Activated CD4-positive, alpha-beta T cell treated with anti-CD3 and anti-CD28 coated beads for 36 hours (primary cell): ENCODE measurements at regions not wholly inside any gene's neighbourhood (a gene's known extent, or its start where the extent isn't known, plus 50 kb on each side); places are given as distances from the start of the nearest gene placed in this dataset.
"Not testable (repeated sequence)": the region's sequence is repeated elsewhere in the genome, so short reads cannot be mapped to it uniquely, and the experiment has no call there.

ENCODE experiments used
- ATAC-seq: fragments of 200-7000 bp; cut with Tn5 transposase; one replicate; pipeline ENCODE4 v1.10.0; 2021; ENCODE audit warnings: mild to moderate bottlenecking, moderate library complexity
- CTCF ChIA-PET: fragments of 350-600 bp; sonication (Branson Sonifier 250); formaldehyde crosslinking; loops from one replicate; lab custom pipeline; 2021; ENCODE audit warnings: antibody characterized with exemption; lab: Charles Lee
- POLR2A ChIA-PET: fragments of 350-600 bp; sonication (Branson Sonifier 250); formaldehyde crosslinking; loops from one replicate; lab custom pipeline; 2021; ENCODE audit warnings: antibody characterized with exemption, inconsistent platforms; lab: Charles Lee
- DNase-seq: peaks from one replicate; pipeline ENCODE4 v3.0.0-alpha.2; 2020
- H3K27ac Mint-ChIP-seq: one replicate; pipeline ENCODE4 v1.8.0; 2021; ENCODE audit warnings: mixed read lengths
- H3K27me3 Mint-ChIP-seq: one replicate; pipeline ENCODE4 v1.8.0; 2021; ENCODE audit warnings: mixed read lengths
- H3K36me3 Mint-ChIP-seq: one replicate; pipeline ENCODE4 v1.8.0; 2021; ENCODE audit warnings: low read depth, mixed read lengths
- H3K4me1 Mint-ChIP-seq: one replicate; pipeline ENCODE4 v1.8.0; 2021; ENCODE audit warnings: mixed read lengths
- H3K4me3 Mint-ChIP-seq: one replicate; pipeline ENCODE4 v1.8.0; 2021; ENCODE audit warnings: mild to moderate bottlenecking, moderate library complexity, mixed read lengths
- H3K9me3 Mint-ChIP-seq: one replicate; pipeline ENCODE4 v1.8.0; 2021; ENCODE audit warnings: low read depth, mixed read lengths
- intact Hi-C, 2 experiments: fragments of 100-400 bp; cut with DNase I in 1 of 2; cut with micrococcal nuclease in 1 of 2; formaldehyde crosslinking; loops; one replicate each; pipeline versions ENCODE4 v1.14.2 to v1.15.1; 2022 to 2024; cut with DNase I, micrococcal nuclease

- Mint-ChIP-seq H3K27ac (no peak overlapping the region), H3K27me3 (no peaks in the 10 kb centered on the region), H3K4me1 (no peaks in the 10 kb centered on the region), H3K4me3 (no peak overlapping the region), H3K36me3 (no peaks in the 10 kb centered on the region), H3K9me3 (no peaks in the 10 kb centered on the region)
- no peak for DNase-seq
- ATAC-seq: no peak
- intact Hi-C loops: no loop called here
- ChIA-PET POLR2A (no interaction called here), CTCF (no interaction called here)
Measured at GRCh38 chr20:23299673-23300050, 50.9 kb upstream of the NXT1 start.

GRCh38 chr20:23298926-23299672, 51.5 kb upstream of the NXT1 start:
- intact Hi-C loops: no loop called here
- DNase-seq: no peak
- H3K4me1 Mint-ChIP-seq: no peaks in the 10 kb centered on the region
- H3K4me3 Mint-ChIP-seq: no peak overlapping the region
- H3K27me3 Mint-ChIP-seq: no peaks in the 10 kb centered on the region
- ATAC-seq: no peak
- H3K36me3 Mint-ChIP-seq: no peaks in the 10 kb centered on the region
- H3K9me3 Mint-ChIP-seq: no peaks in the 10 kb centered on the region
- ChIA-PET CTCF (no interaction called here), POLR2A (no interaction called here)
- H3K27ac Mint-ChIP-seq: no peak overlapping the region

- H3K27me3 Mint-ChIP-seq: no peaks in the 10 kb centered on the region
- POLR2A ChIA-PET: no interaction called here
- no peaks in the 10 kb centered on the region for H3K9me3 Mint-ChIP-seq
- H3K4me1 Mint-ChIP-seq: no peaks in the 10 kb centered on the region
- no peak overlapping the region for H3K27ac Mint-ChIP-seq
- ATAC-seq: no peak
- intact Hi-C loops: no loop called here
- CTCF ChIA-PET: no interaction called here
- H3K4me3 Mint-ChIP-seq: no peak overlapping the region
- no peaks in the 10 kb centered on the region for H3K36me3 Mint-ChIP-seq
- no peak for DNase-seq
Measured at GRCh38 chr20:23298155-23298554, 52.4 kb upstream of the NXT1 start.

GRCh38 chr20:23296841-23297701, 53.5 kb upstream of the NXT1 start:
- H3K36me3 Mint-ChIP-seq: no peaks in the 10 kb centered on the region
- no peak for DNase-seq
- no peaks in the 10 kb centered on the region for H3K9me3 Mint-ChIP-seq
- no peak overlapping the region for H3K4me3 Mint-ChIP-seq
- no peak overlapping the region for H3K27ac Mint-ChIP-seq
- ChIA-PET CTCF (interaction anchor here (0.6 kb wide), 1 partner anchor 17 kb away, joined by 5 read pairs; no protein-coding TSS in a partner anchor), POLR2A (no interaction called here)
- no peak for ATAC-seq
- intact Hi-C loops: no loop called here
- H3K27me3 Mint-ChIP-seq: no peaks in the 10 kb centered on the region
- H3K4me1 Mint-ChIP-seq: no peaks in the 10 kb centered on the region

- POLR2A ChIA-PET: no interaction called here
- no peaks in the 10 kb centered on the region for H3K4me1 Mint-ChIP-seq
- CTCF ChIA-PET: no interaction called here
Measured at GRCh38 chr20:23295934-23296333, 54.7 kb upstream of the NXT1 start.

GRCh38 chr20:23294671-23295070, 55.9 kb upstream of the NXT1 start:
- CTCF ChIA-PET: no interaction called here
- Mint-ChIP-seq H3K4me1 (no peaks in the 10 kb centered on the region), H3K4me3 (no peak overlapping the region), H3K36me3 (no peaks in the 10 kb centered on the region), H3K9me3 (no peaks in the 10 kb centered on the region), H3K27ac (no peak overlapping the region), H3K27me3 (peaks cover 2% of the 10 kb centered on the region)
- POLR2A ChIA-PET: no interaction called here
- intact Hi-C loops: no loop called here
- ATAC-seq (no peak), DNase-seq (no peak)

More at GRCh38 chr20:23295934-23296333, 54.7 kb upstream of the NXT1 start:
- H3K9me3 Mint-ChIP-seq: no peaks in the 10 kb centered on the region
- peaks cover 2% of the 10 kb centered on the region for H3K27me3 Mint-ChIP-seq
- no peaks in the 10 kb centered on the region for H3K36me3 Mint-ChIP-seq
- DNase-seq (no peak), ATAC-seq (no peak)
- intact Hi-C loops: no loop called here
- H3K4me3 Mint-ChIP-seq: no peak overlapping the region
- H3K27ac Mint-ChIP-seq: no peak overlapping the region

- Mint-ChIP-seq H3K27me3 (peaks cover 2% of the 10 kb centered on the region), H3K9me3 (no peaks in the 10 kb centered on the region), H3K4me1 (no peaks in the 10 kb centered on the region), H3K27ac (no peak overlapping the region), H3K36me3 (no peaks in the 10 kb centered on the region), H3K4me3 (no peak overlapping the region)
- intact Hi-C loops: no loop called here
- POLR2A ChIA-PET: no interaction called here
- CTCF ChIA-PET: no interaction called here
- DNase-seq: no peak
- no peak for ATAC-seq
Measured at GRCh38 chr20:23294166-23294565, 56.4 kb upstream of the NXT1 start.

- DNase-seq (no peak), ATAC-seq (no peak)
- no peak overlapping the region for H3K27ac Mint-ChIP-seq
- H3K4me3 Mint-ChIP-seq: no peak overlapping the region
- intact Hi-C loops: no loop called here
- H3K9me3 Mint-ChIP-seq: no peaks in the 10 kb centered on the region
- H3K36me3 Mint-ChIP-seq: no peaks in the 10 kb centered on the region
- no peaks in the 10 kb centered on the region for H3K4me1 Mint-ChIP-seq
- ChIA-PET CTCF (no interaction called here), POLR2A (interaction anchor here (0.6 kb wide), 1 partner anchor 336 kb away, joined by 3 read pairs; no protein-coding TSS in a partner anchor)
- H3K27me3 Mint-ChIP-seq: peaks cover 2% of the 10 kb centered on the region
Measured at GRCh38 chr20:23293689-23294088, 56.9 kb upstream of the NXT1 start.

- CTCF ChIA-PET: interaction anchor here (0.9 kb wide), 1 partner anchor 11 kb away, joined by 3 read pairs; no protein-coding TSS in a partner anchor
- H3K27me3 Mint-ChIP-seq, H3K4me1 Mint-ChIP-seq, H3K27ac Mint-ChIP-seq, H3K9me3 Mint-ChIP-seq, DNase-seq, POLR2A ChIA-PET, ATAC-seq, H3K4me3 Mint-ChIP-seq, H3K36me3 Mint-ChIP-seq, intact Hi-C loops: not testable (repeated sequence)
Measured at GRCh38 chr20:23292311-23292710, 58.3 kb upstream of the NXT1 start.

- Mint-ChIP-seq H3K4me3 (no peak overlapping the region), H3K27me3 (peaks cover 2% of the 10 kb centered on the region), H3K4me1 (no peaks in the 10 kb centered on the region), H3K36me3 (no peaks in the 10 kb centered on the region), H3K27ac (no peak overlapping the region), H3K9me3 (no peaks in the 10 kb centered on the region)
- ChIA-PET CTCF (interaction anchor here (0.5 kb wide), 1 partner anchor 12 kb away, joined by 4 read pairs; no protein-coding TSS in a partner anchor), POLR2A (no interaction called here)
- no peak for ATAC-seq
- intact Hi-C loops: no loop called here
- DNase-seq: no peak
Measured at GRCh38 chr20:23291575-23292240, 58.9 kb upstream of the NXT1 start.

- CTCF ChIA-PET: interaction anchor here (0.5 kb wide), 1 partner anchor 11 kb away, joined by 4 read pairs; no protein-coding TSS in a partner anchor
- H3K27ac Mint-ChIP-seq: no peak overlapping the region
- DNase-seq (no peak), ATAC-seq (no peak)
- no peaks in the 10 kb centered on the region for H3K4me1 Mint-ChIP-seq
- H3K9me3 Mint-ChIP-seq: no peaks in the 10 kb centered on the region
- POLR2A ChIA-PET: no interaction called here
- H3K36me3 Mint-ChIP-seq: no peaks in the 10 kb centered on the region
- no peak overlapping the region for H3K4me3 Mint-ChIP-seq
- intact Hi-C loops: no loop called here
- peaks cover 2% of the 10 kb centered on the region for H3K27me3 Mint-ChIP-seq
Measured at GRCh38 chr20:23290761-23291574, 59.6 kb upstream of the NXT1 start.
